ENCODE measurements at regions not wholly inside any gene's neighbourhood (a gene's known extent, or its start where the extent isn't known, plus 50 kb on each side); places are given as distances from the start of the nearest gene placed in this dataset.
"Not testable (repeated sequence)": the region's sequence is repeated elsewhere in the genome, so short reads cannot be mapped to it uniquely, and the experiment has no call there.

- TF ChIP-seq, protein P1, sequence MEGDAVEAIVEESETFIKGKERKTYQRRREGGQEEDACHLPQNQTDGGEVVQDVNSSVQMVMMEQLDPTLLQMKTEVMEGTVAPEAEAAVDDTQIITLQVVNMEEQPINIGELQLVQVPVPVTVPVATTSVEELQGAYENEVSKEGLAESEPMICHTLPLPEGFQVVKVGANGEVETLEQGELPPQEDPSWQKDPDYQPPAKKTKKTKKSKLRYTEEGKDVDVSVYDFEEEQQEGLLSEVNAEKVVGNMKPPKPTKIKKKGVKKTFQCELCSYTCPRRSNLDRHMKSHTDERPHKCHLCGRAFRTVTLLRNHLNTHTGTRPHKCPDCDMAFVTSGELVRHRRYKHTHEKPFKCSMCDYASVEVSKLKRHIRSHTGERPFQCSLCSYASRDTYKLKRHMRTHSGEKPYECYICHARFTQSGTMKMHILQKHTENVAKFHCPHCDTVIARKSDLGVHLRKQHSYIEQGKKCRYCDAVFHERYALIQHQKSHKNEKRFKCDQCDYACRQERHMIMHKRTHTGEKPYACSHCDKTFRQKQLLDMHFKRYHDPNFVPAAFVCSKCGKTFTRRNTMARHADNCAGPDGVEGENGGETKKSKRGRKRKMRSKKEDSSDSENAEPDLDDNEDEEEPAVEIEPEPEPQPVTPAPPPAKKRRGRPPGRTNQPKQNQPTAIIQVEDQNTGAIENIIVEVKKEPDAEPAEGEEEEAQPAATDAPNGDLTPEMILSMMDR (IDR thresholded peaks at IDR 0.05; ENCODE audit: low read depth, low read length, missing control alignments): no peak
- no peak overlapping the region for H3K4me3 ChIP-seq (replicated peaks; ENCODE audit: low read depth, low read length)
- DNase-seq (ENCODE audit: extremely low read depth, low read depth): no peak
These were observed 85.5 kb downstream of the CAPZA3 start for GRCh38 chr12:18823461-18823860.

GRCh38 chr12:18824287-18824686 is 86.4 kb downstream of the CAPZA3 start:
- H3K4me3 ChIP-seq (replicated peaks; ENCODE audit: low read depth, low read length): no peak overlapping the region
- TF ChIP-seq, protein P1 (IDR thresholded peaks at IDR 0.05; ENCODE audit: low read depth, low read length, missing control alignments): no peak
- no peak for DNase-seq (ENCODE audit: extremely low read depth, low read depth)

DNA sequence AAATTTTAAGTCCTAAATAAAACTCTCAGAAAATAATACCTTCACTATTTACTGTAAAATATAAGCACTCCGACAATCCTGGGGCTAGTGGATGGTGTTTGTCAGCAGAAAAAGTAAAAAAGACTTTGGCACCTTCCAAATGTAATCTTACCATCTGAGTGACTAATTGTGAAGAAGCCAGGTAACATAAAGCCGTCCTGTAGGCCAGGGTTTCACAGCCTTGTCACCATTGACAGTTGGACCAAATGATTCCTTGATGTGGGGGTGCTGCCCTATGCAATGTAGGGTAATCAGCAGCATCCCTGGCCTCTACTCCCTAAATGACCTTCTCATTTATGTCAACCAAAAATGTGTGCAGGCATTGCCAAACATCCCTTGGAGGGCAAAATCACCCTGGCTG is 87.2 kb downstream of the CAPZA3 start:
- no peak for DNase-seq (ENCODE audit: extremely low read depth, low read depth)
- no peak overlapping the region for H3K4me3 ChIP-seq (replicated peaks; ENCODE audit: low read depth, low read length)
- TF ChIP-seq, protein P1 (IDR thresholded peaks at IDR 0.05; ENCODE audit: low read depth, low read length, missing control alignments): no peak

DNA sequence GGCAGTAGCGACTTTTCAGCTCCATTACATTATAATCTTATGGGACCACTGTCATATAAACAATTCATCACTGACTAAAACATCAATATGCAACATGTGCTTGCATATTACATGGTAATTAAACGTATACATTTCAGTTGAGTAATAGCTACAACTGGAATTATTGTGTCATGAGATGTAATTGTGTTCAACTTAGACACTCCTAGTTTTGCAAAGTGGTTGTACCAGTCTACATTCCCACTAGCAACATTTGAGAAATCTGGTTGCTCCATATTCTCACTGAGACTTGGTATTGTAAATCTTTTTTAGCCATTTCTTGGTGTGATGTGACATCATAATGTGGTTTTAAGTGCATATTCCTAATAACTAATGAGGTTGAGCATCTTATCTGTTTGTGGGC is 90.0 kb downstream of the CAPZA3 start:
- TF ChIP-seq, protein P1 (IDR thresholded peaks at IDR 0.05; ENCODE audit: low read depth, low read length, missing control alignments): no peak
- H3K4me3 ChIP-seq (replicated peaks; ENCODE audit: low read depth, low read length): no peak overlapping the region
- DNase-seq (ENCODE audit: extremely low read depth, low read depth): no peak

- H3K4me3 ChIP-seq (replicated peaks; ENCODE audit: low read depth, low read length): no peak overlapping the region
- no peak for DNase-seq (ENCODE audit: extremely low read depth, low read depth)
- TF ChIP-seq, protein P1 (IDR thresholded peaks at IDR 0.05; ENCODE audit: low read depth, low read length, missing control alignments): no peak
These were observed 90.6 kb downstream of the CAPZA3 start for GRCh38 chr12:18828483-18828882.

DNA sequence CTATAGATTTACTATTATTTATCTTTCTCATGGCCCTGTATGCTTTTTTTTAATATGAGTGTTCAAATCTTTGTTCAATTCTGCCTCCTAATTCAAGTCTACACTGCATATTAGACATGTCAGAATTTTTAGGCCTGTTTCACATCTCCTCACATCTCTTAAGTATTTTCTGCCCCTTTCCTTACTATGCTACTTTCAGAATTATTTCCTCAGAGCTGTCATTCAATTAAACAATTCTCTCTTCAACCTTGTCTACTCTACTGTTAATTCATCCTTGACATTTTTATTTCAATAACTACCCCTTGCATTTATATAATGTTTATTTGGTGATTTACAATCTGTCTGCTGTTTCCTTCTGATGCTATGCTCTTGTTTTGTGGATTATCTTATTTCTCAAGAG is 91.1 kb downstream of the CAPZA3 start:
- no peak overlapping the region for H3K4me3 ChIP-seq (replicated peaks; ENCODE audit: low read depth, low read length)
- TF ChIP-seq, protein P1 (IDR thresholded peaks at IDR 0.05; ENCODE audit: low read depth, low read length, missing control alignments): no peak
- DNase-seq (ENCODE audit: extremely low read depth, low read depth): no peak

DNA sequence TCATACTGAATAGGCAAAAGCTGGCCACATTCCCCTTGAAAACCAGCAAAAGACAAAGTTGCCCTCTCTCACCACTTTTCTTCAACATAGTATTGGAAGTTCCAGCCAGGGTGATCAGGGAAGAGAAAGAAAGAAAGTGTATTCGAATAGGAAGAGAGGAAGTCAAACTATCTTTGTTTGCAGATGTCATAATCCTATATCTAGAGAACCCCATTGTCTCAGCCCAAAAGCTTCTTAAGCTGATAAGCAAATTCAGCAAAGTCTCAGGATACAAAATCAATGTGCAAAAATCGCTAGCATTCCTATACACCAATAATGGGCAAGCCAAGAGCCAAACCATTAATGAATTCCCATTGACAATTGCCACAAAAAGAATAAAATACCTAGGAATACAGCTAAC is 95.0 kb downstream of the CAPZA3 start:
- not testable (repeated sequence) for DNase-seq (ENCODE audit: extremely low read depth, low read depth); H3K4me3 ChIP-seq (replicated peaks; ENCODE audit: low read depth, low read length)

Data from HFF-Myc (cell line).